ENCODE measurements at regions not wholly inside any gene's neighbourhood (a gene's known extent, or its start where the extent isn't known, plus 50 kb on each side); places are given as distances from the start of the nearest gene placed in this dataset.

DNA sequence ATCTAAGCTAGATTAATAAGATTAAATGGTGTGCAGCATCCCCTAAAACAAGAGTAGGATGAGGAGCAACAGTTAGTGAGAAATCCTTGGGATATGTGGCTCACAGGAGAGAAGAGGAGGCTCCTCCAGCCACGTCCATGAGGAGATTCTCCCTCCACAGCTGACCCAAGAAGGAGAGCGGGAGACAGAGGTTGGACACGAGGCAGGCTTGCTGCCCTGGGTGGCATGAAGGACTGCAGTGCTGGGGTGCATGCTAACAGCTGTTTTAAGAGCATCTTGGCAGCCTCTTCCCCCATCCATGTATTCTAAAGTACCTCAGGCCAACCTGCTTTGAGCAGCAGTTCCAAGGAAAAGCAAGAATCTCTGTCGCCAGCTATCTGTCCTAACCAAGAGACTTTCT is 284.4 kb upstream of the B3GAT1 start:
- DNase-seq (ENCODE audit: low read depth, low spot score) = no peak

DNA sequence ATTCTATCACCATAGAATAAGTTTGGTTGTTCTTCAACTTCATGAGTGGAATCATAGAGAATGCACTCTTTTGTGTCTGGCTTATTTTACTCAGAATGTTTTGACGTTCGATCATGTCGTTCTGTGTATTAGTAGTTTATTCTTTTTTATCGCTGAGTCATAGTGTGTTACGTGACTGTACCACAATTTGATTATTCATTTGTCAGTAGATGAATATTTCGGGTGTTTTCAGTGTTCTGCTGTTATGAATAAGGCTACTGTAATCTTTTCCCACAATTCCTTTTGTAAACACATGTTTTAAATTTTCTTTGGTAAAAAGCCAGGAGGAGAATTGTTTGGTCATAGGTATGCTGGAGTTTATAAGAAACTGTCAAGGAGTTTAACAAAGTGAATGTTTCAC is 279.9 kb upstream of the B3GAT1 start:
- DNase-seq (ENCODE audit: low read depth, low spot score) = peak; percentile 15

GRCh38 chr11:134691295-134691873 is 279.3 kb upstream of the B3GAT1 start:
- no peak for DNase-seq (ENCODE audit: low read depth, low spot score)

DNA sequence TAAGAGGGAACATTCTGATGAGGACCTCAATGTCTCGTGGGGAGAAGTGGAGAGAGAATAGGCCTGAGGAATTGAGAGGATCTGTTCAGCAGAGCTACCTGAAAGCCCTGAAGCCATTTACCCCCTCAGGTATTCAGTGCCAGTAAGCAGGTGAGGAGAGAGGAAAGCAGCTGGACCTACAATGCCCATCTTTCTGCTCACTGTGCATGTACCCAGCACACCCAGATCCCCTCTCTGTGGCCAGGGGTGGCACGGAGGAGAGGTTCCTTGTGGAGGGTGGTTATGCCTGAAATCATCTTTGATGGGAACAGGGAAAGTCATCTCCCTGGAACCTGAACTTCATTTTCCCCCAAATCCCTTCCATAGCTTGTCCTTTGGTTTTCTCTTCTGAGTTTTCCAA is 277.8 kb upstream of the B3GAT1 start:
- no peak for DNase-seq (ENCODE audit: low read depth, low spot score)

DNA sequence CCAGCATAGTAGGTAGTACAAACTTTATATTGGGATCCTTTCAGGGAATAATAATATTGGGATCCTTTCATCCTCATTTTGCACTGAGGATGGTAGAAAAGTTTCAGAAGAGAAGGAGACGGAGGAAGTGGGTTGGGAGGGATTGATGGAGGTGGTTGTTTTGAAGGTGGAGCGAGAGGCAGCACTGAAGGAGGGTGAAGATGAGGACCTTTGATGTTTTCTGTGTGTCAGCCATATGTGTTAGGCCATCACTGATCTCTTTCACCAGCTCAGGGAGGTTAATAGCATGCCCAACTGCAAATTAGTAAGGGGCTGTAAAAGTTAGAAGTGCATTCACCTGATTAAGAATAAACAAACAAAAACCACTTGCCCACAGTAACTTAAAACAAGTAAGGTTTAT is 275.5 kb upstream of the B3GAT1 start:
- no peak for DNase-seq (ENCODE audit: low read depth, low spot score)

GRCh38 chr11:134686460-134687061 is 274.5 kb upstream of the B3GAT1 start:
- DNase-seq (ENCODE audit: low read depth, low spot score) = peak; percentile 15

GRCh38 chr11:134685793-134686380 is 273.8 kb upstream of the B3GAT1 start:
- DNase-seq (ENCODE audit: low read depth, low spot score) = no peak

- no peak for DNase-seq (ENCODE audit: low read depth, low spot score)
These were observed 272.5 kb upstream of the B3GAT1 start for GRCh38 chr11:134684576-134684975.

DNA sequence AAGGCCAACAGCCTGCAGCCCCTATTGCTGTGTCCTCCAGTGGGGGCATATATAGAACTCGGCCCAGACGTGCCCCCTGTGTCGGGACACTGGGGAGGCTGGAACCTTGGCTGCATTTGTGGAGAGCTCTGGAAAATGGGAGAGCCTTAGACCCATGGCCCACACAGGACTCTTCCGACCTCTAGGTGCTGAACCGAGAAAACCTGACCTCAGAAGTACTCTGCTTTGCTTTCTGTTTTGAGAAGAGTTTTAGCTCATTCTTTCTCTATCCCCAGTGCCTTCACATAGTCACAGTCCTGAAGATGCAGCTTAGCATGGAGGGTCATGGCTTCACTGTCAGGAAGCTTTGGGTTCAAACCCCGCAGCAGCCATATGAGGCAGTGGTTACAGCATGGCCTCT is 271.8 kb upstream of the B3GAT1 start:
- DNase-seq (ENCODE audit: low read depth, low spot score) = no peak

DNA sequence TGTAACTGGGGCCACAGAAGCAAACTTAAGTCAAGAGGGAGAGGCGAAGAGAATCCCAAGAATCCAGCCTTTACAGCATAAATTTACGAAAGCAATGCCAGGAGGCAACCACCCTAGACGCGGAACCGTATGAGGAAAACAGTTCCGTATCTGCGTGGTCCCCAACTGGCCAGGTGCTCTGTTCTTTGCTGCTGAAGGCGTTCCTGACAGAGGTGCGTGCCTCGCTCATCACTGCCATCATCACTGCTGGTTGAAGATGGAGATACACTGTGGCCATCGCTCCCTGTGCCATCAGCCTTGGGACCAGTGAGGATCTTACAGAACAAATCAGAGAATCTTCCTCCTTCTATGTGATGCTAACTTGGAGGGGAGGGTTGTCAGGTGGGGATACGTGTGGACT is 270.5 kb upstream of the B3GAT1 start:
- DNase-seq (ENCODE audit: low read depth, low spot score) = no peak

DNA sequence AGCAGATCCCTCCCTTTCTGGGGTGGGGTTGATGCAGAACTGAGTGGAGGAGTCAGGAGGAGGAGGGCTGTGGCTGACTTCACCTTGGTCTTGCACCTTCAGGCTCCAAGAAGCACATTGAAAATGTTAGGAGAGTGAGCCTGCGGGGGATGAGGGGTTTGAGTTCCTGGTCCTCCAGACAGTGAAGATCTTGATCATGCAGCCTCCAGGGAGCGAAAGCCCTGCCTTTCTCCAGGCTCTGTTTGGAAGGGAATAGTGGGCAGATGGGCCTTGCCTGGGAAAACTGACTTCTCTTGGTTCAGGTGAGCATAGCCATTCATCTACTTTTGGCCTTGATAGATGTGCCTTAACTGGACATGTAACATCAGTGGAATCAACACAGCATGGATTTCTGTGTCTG is 267.6 kb upstream of the B3GAT1 start:
- no peak for DNase-seq (ENCODE audit: low read depth, low spot score)

- DNase-seq (ENCODE audit: low read depth, low spot score) = no peak
These were observed 266.7 kb upstream of the B3GAT1 start for GRCh38 chr11:134678744-134679143.

DNA sequence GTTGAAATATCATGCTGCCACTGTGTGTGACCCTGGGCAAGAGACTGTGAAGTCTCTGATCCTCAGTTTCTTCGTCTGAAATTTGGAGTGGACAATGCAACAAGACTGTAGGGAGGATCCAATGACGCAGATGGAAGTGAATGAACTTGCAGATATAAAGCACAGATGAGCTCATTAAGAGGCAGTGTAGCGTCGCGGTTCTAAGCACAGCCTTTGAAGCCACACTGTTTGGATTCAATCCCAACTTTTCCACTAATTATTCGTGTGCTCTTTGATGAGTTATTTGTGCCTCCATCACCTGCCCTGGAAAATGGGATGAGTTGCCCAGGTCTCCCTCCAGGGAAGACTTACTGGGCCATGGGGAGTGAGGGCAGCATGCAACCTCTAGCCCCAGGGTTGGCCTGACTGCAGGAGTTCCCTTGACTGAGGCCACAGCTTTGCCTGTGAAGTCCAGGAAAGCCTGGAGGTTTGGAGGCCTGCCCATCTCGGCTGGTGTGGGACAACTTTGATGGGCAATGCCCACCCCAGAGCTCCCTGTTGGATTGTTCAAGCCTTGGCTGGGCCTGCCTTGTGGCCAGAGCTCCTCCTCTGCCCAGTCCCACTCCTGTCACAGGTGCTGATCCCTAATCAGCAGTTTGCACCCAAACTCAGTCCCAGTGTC is 266.0 kb upstream of the B3GAT1 start:
- no peak for DNase-seq (ENCODE audit: low read depth, low spot score)

DNA sequence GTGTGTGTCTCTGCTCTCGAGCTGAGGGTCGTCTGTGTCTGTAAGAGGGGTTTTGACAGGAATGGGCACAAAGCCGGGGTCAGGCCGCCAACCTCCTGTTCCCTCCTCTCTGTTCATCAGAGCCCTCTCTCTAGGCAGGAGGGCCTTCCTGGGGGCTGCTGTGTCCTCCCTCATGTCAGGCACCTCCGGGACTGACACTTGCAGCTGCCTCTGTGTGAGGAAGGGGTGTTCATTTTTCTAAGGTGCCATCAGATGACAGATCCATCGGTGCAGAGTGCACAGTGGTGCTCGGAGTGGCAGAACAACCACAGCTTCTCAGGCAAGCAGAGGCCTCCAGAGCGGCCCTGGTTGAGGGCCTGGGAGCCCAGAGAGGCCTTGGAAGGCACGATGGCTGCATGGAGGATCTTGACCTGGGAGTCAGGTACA is 265.4 kb upstream of the B3GAT1 start:
- no peak for DNase-seq (ENCODE audit: low read depth, low spot score)

GRCh38 chr11:134676516-134677287 is 264.7 kb upstream of the B3GAT1 start:
- no peak for DNase-seq (ENCODE audit: low read depth, low spot score)

DNA sequence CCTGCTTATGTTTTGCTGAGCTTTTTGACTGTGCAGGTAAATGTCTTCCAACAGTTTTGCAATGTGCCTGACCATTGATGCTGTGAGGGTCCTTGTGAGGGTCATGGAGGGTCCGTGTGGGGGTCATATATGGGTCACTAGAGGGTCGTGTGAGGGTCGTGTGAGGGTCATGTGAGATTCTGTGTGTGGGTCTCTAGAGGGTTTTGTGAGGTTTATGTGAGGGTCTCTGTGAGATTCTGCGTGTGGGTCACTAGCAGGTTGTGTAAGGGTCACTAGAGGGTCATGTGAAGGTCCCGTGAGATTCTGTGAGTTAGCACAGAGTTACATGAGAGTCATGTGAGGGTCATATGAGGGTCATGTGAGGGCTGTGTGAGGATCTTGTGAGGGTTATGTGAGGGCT is 263.9 kb upstream of the B3GAT1 start:
- no peak for DNase-seq (ENCODE audit: low read depth, low spot score)

- DNase-seq (ENCODE audit: low read depth, low spot score) = no peak
These were observed 262.9 kb upstream of the B3GAT1 start for GRCh38 chr11:134674974-134675373.

DNA sequence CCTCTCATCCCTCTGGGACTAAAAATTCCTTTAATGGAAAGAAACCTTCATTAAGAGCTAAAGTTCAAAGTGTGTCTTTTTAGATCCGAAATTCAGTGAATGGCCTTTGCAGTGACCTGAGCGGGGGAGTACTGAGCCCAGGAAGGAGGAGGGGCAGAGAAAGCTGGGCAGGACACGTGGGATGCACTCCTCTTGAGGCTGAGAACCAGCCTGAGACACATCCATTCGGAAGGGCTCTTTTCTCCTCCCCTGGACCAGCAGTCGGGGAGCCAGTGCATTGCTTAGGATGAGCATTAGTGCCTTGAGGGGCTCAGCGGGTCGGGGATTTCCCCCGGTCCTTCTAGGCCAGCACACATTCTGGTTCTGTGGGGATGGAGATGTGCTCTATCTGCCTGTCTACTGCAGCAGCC is 258.9 kb upstream of the B3GAT1 start:
- no peak for DNase-seq (ENCODE audit: low read depth, low spot score)

DNA sequence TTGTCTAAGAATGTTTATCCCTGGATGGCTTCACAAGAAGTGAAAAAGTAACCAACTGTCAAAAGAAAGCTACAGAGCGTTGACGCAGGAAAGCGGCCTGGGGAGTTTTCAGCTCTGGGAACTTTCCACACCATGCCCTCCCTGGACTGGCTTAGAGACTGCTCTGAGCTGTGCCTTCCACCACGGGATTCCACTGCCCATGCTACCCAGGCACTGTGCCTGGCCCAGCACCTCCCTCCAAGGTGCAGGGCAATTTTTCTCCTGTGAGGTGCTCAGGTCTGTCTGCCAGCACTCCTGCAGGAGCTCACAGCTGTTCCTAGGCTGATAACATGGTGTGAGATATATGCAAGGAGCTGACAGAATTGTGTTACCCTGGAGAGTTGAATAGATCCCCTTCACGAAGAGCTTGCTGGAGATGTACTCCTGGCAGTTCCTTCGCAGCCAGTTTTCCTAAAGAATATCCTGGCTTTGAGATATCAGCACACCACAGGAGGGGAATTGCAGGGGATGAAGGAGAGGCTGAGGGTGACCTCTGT is 258.3 kb upstream of the B3GAT1 start:
- no peak for DNase-seq (ENCODE audit: low read depth, low spot score)

DNA sequence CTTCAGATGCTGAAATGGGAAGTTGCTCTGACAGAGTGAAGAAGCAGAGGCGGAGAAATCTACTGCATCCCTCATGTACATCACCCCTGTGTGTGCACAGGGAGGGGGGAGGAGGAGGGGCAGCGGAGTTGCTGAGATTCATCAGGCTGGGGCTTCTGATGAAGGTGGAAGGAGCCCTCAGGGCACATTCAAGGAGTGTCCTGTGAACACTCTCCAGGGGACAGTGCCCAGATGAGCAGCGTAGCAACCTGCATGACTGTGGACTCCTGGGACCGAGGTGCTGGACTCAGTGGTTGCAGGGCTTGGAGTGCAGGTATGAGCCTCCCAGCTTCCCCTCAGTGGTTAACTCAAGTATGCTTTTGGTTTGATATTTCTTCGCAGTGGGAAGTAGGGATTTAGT is 257.8 kb upstream of the B3GAT1 start:
- no peak for DNase-seq (ENCODE audit: low read depth, low spot score)

GRCh38 chr11:134668796-134669195 is 256.8 kb upstream of the B3GAT1 start:
- DNase-seq (ENCODE audit: low read depth, low spot score) = no peak

- DNase-seq (ENCODE audit: low read depth, low spot score) = no peak
These were observed 256.0 kb upstream of the B3GAT1 start for GRCh38 chr11:134668076-134668475.

Data from astrocyte of the hippocampus (primary cell).